GM12878 (cell line): ENCODE measurements at regions not wholly inside any gene's neighbourhood (a gene's known extent, or its start where the extent isn't known, plus 50 kb on each side); places are given as distances from the start of the nearest gene placed in this dataset.

ENCODE experiments used
- CEBPB ChIP-seq, 2 experiments: fragments of 150-350 bp in 1 of 2; IDR thresholded peaks; 2 replicates each; pipeline ENCODE4 v1.6.1; 2012 to 2014; ENCODE audit warnings: low read depth in 2 of 2, low read length in 2 of 2, borderline replicate concordance in 1 of 2, inconsistent platforms in 1 of 2
- CTCF ChIP-seq, 3 experiments: IDR thresholded peaks in 2 of 3; conservative IDR thresholded peaks in 1 of 3; 2 replicates each; pipeline ENCODE4 v1.5.1; 2011; ENCODE audit warnings: low read depth in 3 of 3, low read length in 3 of 3, mild to moderate bottlenecking in 3 of 3, control low read depth in 2 of 3, moderate library complexity in 2 of 3, inconsistent platforms in 1 of 3, mixed read lengths in 1 of 3; ENCODE audit not compliant: control insufficient read depth in 2 of 3, insufficient read depth in 1 of 3; ENCODE audit errors: extremely low read depth in 1 of 3
- EZH2 ChIP-seq: IDR thresholded peaks from 2 replicates; pipeline ENCODE4 v1.6.1; 2012; ENCODE audit warnings: low read depth, mild to moderate bottlenecking, control low read depth, inconsistent platforms, low read length, borderline replicate concordance; ENCODE audit not compliant: control insufficient read depth
- JUND ChIP-seq: IDR thresholded peaks from 2 replicates; pipeline ENCODE4 v1.6.1; 2012; ENCODE audit warnings: low read depth, mild to moderate bottlenecking, low read length, improper control_type of control experiment, moderate library complexity
- PBX3 ChIP-seq: IDR thresholded peaks from 2 replicates; pipeline ENCODE4 v1.6.1; 2011; ENCODE audit warnings: mild to moderate bottlenecking, low read depth, low read length, moderate library complexity; ENCODE audit not compliant: insufficient replicate concordance
- RFX5 ChIP-seq: IDR thresholded peaks from 2 replicates; pipeline ENCODE4 v1.6.1; 2011; ENCODE audit warnings: low read depth, low read length, improper control_type of control experiment
- SIN3A ChIP-seq: IDR thresholded peaks from 2 replicates; pipeline ENCODE4 v1.6.1; 2012; ENCODE audit warnings: low read depth, low read length, improper control_type of control experiment
- SMARCA5 ChIP-seq: fragments of 450-650 bp; IDR thresholded peaks from 2 replicates; pipeline ENCODE4 v1.6.1; 2017; ENCODE audit warnings: mild to moderate bottlenecking
- SP1 ChIP-seq: IDR thresholded peaks from one replicate; pipeline ENCODE4 v1.6.1; 2011; ENCODE audit warnings: low read depth, low read length
- SPI1 ChIP-seq: IDR thresholded peaks from 2 replicates; pipeline ENCODE4 v1.6.1; 2011; ENCODE audit warnings: low read depth, mild to moderate bottlenecking, low read length, moderate library complexity, borderline replicate concordance; ENCODE audit not compliant: insufficient read depth
- TAF1 ChIP-seq: IDR thresholded peaks from 2 replicates; pipeline ENCODE4 v1.6.1; 2011; ENCODE audit warnings: mild to moderate bottlenecking, low read depth, low read length, borderline replicate concordance
- TCF12 ChIP-seq: IDR thresholded peaks from 2 replicates; pipeline ENCODE4 v1.6.1; 2011; ENCODE audit warnings: low read depth, mild to moderate bottlenecking, low read length
- YY1 ChIP-seq: IDR thresholded peaks from 2 replicates; pipeline ENCODE4 v1.6.1; 2011; ENCODE audit warnings: low read depth, mild to moderate bottlenecking, low read length
- ZNF622 ChIP-seq: fragments of 450-650 bp; IDR thresholded peaks from 2 replicates; pipeline ENCODE4 v1.6.1; 2017; ENCODE audit warnings: mild to moderate bottlenecking, inconsistent platforms

- TF ChIP-seq CTCF (IDR thresholded peaks at IDR 0.05 in 2 of 3, conservative IDR thresholded peaks at IDR 0.05 in 1 of 3; ENCODE audit: control insufficient read depth in 2 of 3, extremely low read depth in 1 of 3, insufficient read depth in 1 of 3, low read depth in 3 of 3, low read length in 3 of 3): no peak
- no peak for TF ChIP-seq ZNF622
- no peak for TF ChIP-seq YY1
- TF ChIP-seq SP1: no peak
- no peak for TF ChIP-seq RFX5
- TF ChIP-seq SPI1: no peak
- no peak for TF ChIP-seq TCF12
- no peak for TF ChIP-seq TAF1
- TF ChIP-seq CEBPB (IDR thresholded peaks at IDR 0.05; ENCODE audit: borderline replicate concordance in 1 of 2, low read depth in 2 of 2, low read length in 2 of 2): no peak
- TF ChIP-seq SMARCA5: no peak
- no peak for TF ChIP-seq JUND
- no peak for TF ChIP-seq SIN3A
- TF ChIP-seq EZH2: no peak
- no peak for TF ChIP-seq PBX3
Measured at GRCh38 chr3:193837347-193837827, 244.4 kb downstream of the OPA1 start.
